ENCODE measurements at regions not wholly inside any gene's neighbourhood (a gene's known extent, or its start where the extent isn't known, plus 50 kb on each side); places are given as distances from the start of the nearest gene placed in this dataset.

GRCh38 chr18:49692906-49693716 is 120.2 kb downstream of the ACAA2 start:
- H2AFZ ChIP-seq (ENCODE audit: low read length), result no peak overlapping the region
- H3K9ac ChIP-seq (ENCODE audit: low read depth, low read length, poor library complexity), result no peak overlapping the region
- H3K14ac ChIP-seq (ENCODE audit: low read length), result no peak overlapping the region
- H3K4me2 ChIP-seq (ENCODE audit: insufficient read depth, low read length, poor library complexity, severe bottlenecking), result no peak overlapping the region
- no peaks in the 10 kb centered on the region for H3K27me3 ChIP-seq (ENCODE audit: control insufficient read depth in 3 of 3, insufficient read depth in 3 of 3, low read depth in 1 of 3, low read length in 3 of 3)
- no peak overlapping the region for H2BK12ac ChIP-seq (ENCODE audit: low read length)
- H3K18ac ChIP-seq (ENCODE audit: low read length), result peak overlapping the region; percentile 25
- H3K23ac ChIP-seq (ENCODE audit: low read depth, low read length, poor library complexity), result no peak overlapping the region
- WGBS, 2 donors (ENCODE audit: extremely low coverage in 2 of 2, insufficient read length in 2 of 2, insufficient replicate concordance in 1 of 2), result no CpG with 5 or more reads among the region's 10 CpGs
- no peak overlapping the region for H3K27ac ChIP-seq (replicated peaks; ENCODE audit: low read length)
- no peak overlapping the region for H2BK120ac ChIP-seq (ENCODE audit: low read depth, low read length)
- H3K4me1 ChIP-seq (ENCODE audit: control insufficient read depth in 2 of 2, insufficient read depth in 1 of 2, low read depth in 1 of 2, low read length in 2 of 2), result peaks cover 5 to 7% of the 10 kb centered on the region in 2 donors
- no peak overlapping the region for H2AK5ac ChIP-seq (ENCODE audit: low read depth, low read length)
- H3K4ac ChIP-seq (ENCODE audit: low read length), result no peak overlapping the region
- no peak overlapping the region for H4K91ac ChIP-seq (ENCODE audit: low read depth, low read length, poor library complexity)
- no peaks in the 10 kb centered on the region for H3K36me3 ChIP-seq (replicated peaks in 1 of 2; ENCODE audit: control insufficient read depth in 2 of 2, insufficient read depth in 2 of 2, low read length in 2 of 2)
- H3K9me3 ChIP-seq (replicated peaks in 1 of 2; ENCODE audit: control insufficient read depth in 2 of 2, insufficient read depth in 1 of 2, low read depth in 1 of 2, low read length in 2 of 2), result no peaks in the 10 kb centered on the region
- H2BK5ac ChIP-seq (ENCODE audit: low read length), result no peak overlapping the region
- no peaks in the 10 kb centered on the region for H3K79me1 ChIP-seq (ENCODE audit: low read depth, low read length)
- no peak overlapping the region for H3K4me3 ChIP-seq (ENCODE audit: low read length in 2 of 2)
- no peak overlapping the region for H2BK15ac ChIP-seq (ENCODE audit: low read length)
- no peak for DNase-seq (ENCODE audit: low spot score)
- H4K8ac ChIP-seq (ENCODE audit: low read depth, low read length), result no peak overlapping the region

- no peak overlapping the region for H3K23ac ChIP-seq (ENCODE audit: low read depth, low read length, poor library complexity)
- H3K27me3 ChIP-seq (ENCODE audit: control insufficient read depth in 3 of 3, insufficient read depth in 3 of 3, low read depth in 1 of 3, low read length in 3 of 3), result no peaks in the 10 kb centered on the region
- H3K4me3 ChIP-seq (ENCODE audit: low read length in 2 of 2), result no peak overlapping the region
- no peaks in the 10 kb centered on the region for H3K36me3 ChIP-seq (replicated peaks in 1 of 2; ENCODE audit: control insufficient read depth in 2 of 2, insufficient read depth in 2 of 2, low read length in 2 of 2)
- H3K4me1 ChIP-seq (ENCODE audit: control insufficient read depth in 2 of 2, insufficient read depth in 1 of 2, low read depth in 1 of 2, low read length in 2 of 2), result no peaks in the 10 kb centered on the region
- H3K27ac ChIP-seq (replicated peaks; ENCODE audit: low read length), result no peak overlapping the region
- H3K9ac ChIP-seq (ENCODE audit: low read depth, low read length, poor library complexity), result no peak overlapping the region
- no peak overlapping the region for H3K4me2 ChIP-seq (ENCODE audit: insufficient read depth, low read length, poor library complexity, severe bottlenecking)
- H4K8ac ChIP-seq (ENCODE audit: low read depth, low read length), result no peak overlapping the region
- H3K9me3 ChIP-seq (replicated peaks in 1 of 2; ENCODE audit: control insufficient read depth in 2 of 2, insufficient read depth in 1 of 2, low read depth in 1 of 2, low read length in 2 of 2), result no peaks in the 10 kb centered on the region
- no CpG with 5 or more reads among the region's 2 CpGs for WGBS, 2 donors (ENCODE audit: extremely low coverage in 2 of 2, insufficient read length in 2 of 2, insufficient replicate concordance in 1 of 2)
- H3K79me1 ChIP-seq (ENCODE audit: low read depth, low read length), result no peaks in the 10 kb centered on the region
- no peak overlapping the region for H3K18ac ChIP-seq (ENCODE audit: low read length)
- no peak overlapping the region for H2BK15ac ChIP-seq (ENCODE audit: low read length)
- no peak overlapping the region for H2BK12ac ChIP-seq (ENCODE audit: low read length)
- no peak overlapping the region for H4K91ac ChIP-seq (ENCODE audit: low read depth, low read length, poor library complexity)
- DNase-seq (ENCODE audit: low spot score), result no peak
- H2AFZ ChIP-seq (ENCODE audit: low read length), result no peak overlapping the region
- H3K14ac ChIP-seq (ENCODE audit: low read length), result no peak overlapping the region
- no peak overlapping the region for H2BK5ac ChIP-seq (ENCODE audit: low read length)
- no peak overlapping the region for H2AK5ac ChIP-seq (ENCODE audit: low read depth, low read length)
- H2BK120ac ChIP-seq (ENCODE audit: low read depth, low read length), result no peak overlapping the region
- no peak overlapping the region for H3K4ac ChIP-seq (ENCODE audit: low read length)
Observed at GRCh38 chr18:49691177-49691608, 122.1 kb downstream of the ACAA2 start.

- Histone ChIP-seq H3K9me3 (replicated peaks in 1 of 2; ENCODE audit: control insufficient read depth in 2 of 2, insufficient read depth in 1 of 2, low read depth in 1 of 2, low read length in 2 of 2) (no peaks in the 10 kb centered on the region), H3K9ac (ENCODE audit: low read depth, low read length, poor library complexity) (no peak overlapping the region), H4K91ac (ENCODE audit: low read depth, low read length, poor library complexity) (no peak overlapping the region), H3K4me1 (ENCODE audit: control insufficient read depth in 2 of 2, insufficient read depth in 1 of 2, low read depth in 1 of 2, low read length in 2 of 2) (no peaks in the 10 kb centered on the region), H3K4me3 (ENCODE audit: low read length in 2 of 2) (no peak overlapping the region), H4K8ac (ENCODE audit: low read depth, low read length) (no peak overlapping the region), H3K4me2 (ENCODE audit: insufficient read depth, low read length, poor library complexity, severe bottlenecking) (no peak overlapping the region), H2AFZ (ENCODE audit: low read length) (no peak overlapping the region), H2BK12ac (ENCODE audit: low read length) (no peak overlapping the region), H3K4ac (ENCODE audit: low read length) (no peak overlapping the region), H3K14ac (ENCODE audit: low read length) (no peak overlapping the region), H2BK5ac (ENCODE audit: low read length) (no peak overlapping the region), H2BK120ac (ENCODE audit: low read depth, low read length) (no peak overlapping the region), H2AK5ac (ENCODE audit: low read depth, low read length) (no peak overlapping the region), H3K79me1 (ENCODE audit: low read depth, low read length) (no peaks in the 10 kb centered on the region), H3K18ac (ENCODE audit: low read length) (no peak overlapping the region), H2BK15ac (ENCODE audit: low read length) (no peak overlapping the region), H3K27ac (replicated peaks; ENCODE audit: low read length) (no peak overlapping the region), H3K27me3 (ENCODE audit: control insufficient read depth in 3 of 3, insufficient read depth in 3 of 3, low read depth in 1 of 3, low read length in 3 of 3) (no peaks in the 10 kb centered on the region), H3K23ac (ENCODE audit: low read depth, low read length, poor library complexity) (no peak overlapping the region), H3K36me3 (replicated peaks in 1 of 2; ENCODE audit: control insufficient read depth in 2 of 2, insufficient read depth in 2 of 2, low read length in 2 of 2) (no peaks in the 10 kb centered on the region)
- WGBS, 2 donors (ENCODE audit: extremely low coverage in 2 of 2, insufficient read length in 2 of 2, insufficient replicate concordance in 1 of 2), result no CpG with 5 or more reads among the region's 3 CpGs
- DNase-seq (ENCODE audit: low spot score), result no peak
Observed at GRCh38 chr18:49690312-49690711, 123.0 kb downstream of the ACAA2 start.

GRCh38 chr18:49685231-49685942 is 123.5 kb downstream of the LIPG start:
- DNase-seq (ENCODE audit: low spot score), result no peak
- Histone ChIP-seq H3K79me1 (ENCODE audit: low read depth, low read length) (no peaks in the 10 kb centered on the region), H3K9ac (ENCODE audit: low read depth, low read length, poor library complexity) (no peak overlapping the region), H3K27me3 (ENCODE audit: control insufficient read depth in 3 of 3, insufficient read depth in 3 of 3, low read depth in 1 of 3, low read length in 3 of 3) (peaks cover 0 to 2% (median 0%) of the 10 kb centered on the region in 3 experiments), H3K18ac (ENCODE audit: low read length) (no peak overlapping the region), H2BK12ac (ENCODE audit: low read length) (no peak overlapping the region), H2AK5ac (ENCODE audit: low read depth, low read length) (no peak overlapping the region), H3K4me1 (ENCODE audit: control insufficient read depth in 2 of 2, insufficient read depth in 1 of 2, low read depth in 1 of 2, low read length in 2 of 2) (no peaks in the 10 kb centered on the region), H3K4me2 (ENCODE audit: insufficient read depth, low read length, poor library complexity, severe bottlenecking) (no peak overlapping the region), H3K27ac (replicated peaks; ENCODE audit: low read length) (no peak overlapping the region), H2AFZ (ENCODE audit: low read length) (no peak overlapping the region), H2BK15ac (ENCODE audit: low read length) (no peak overlapping the region), H3K23ac (ENCODE audit: low read depth, low read length, poor library complexity) (no peak overlapping the region), H3K4me3 (ENCODE audit: low read length in 2 of 2) (no peak overlapping the region), H2BK120ac (ENCODE audit: low read depth, low read length) (no peak overlapping the region), H3K9me3 (replicated peaks in 1 of 2; ENCODE audit: control insufficient read depth in 2 of 2, insufficient read depth in 1 of 2, low read depth in 1 of 2, low read length in 2 of 2) (no peaks in the 10 kb centered on the region), H3K14ac (ENCODE audit: low read length) (no peak overlapping the region), H2BK5ac (ENCODE audit: low read length) (no peak overlapping the region), H4K91ac (ENCODE audit: low read depth, low read length, poor library complexity) (no peak overlapping the region), H3K36me3 (replicated peaks in 1 of 2; ENCODE audit: control insufficient read depth in 2 of 2, insufficient read depth in 2 of 2, low read length in 2 of 2) (no peaks in the 10 kb centered on the region), H4K8ac (ENCODE audit: low read depth, low read length) (no peak overlapping the region), H3K4ac (ENCODE audit: low read length) (no peak overlapping the region)
- WGBS, 2 donors (ENCODE audit: extremely low coverage in 2 of 2, insufficient read length in 2 of 2, insufficient replicate concordance in 1 of 2), result no CpG with 5 or more reads among the region's 6 CpGs

Measured in neuronal stem cell (in vitro differentiated cells).